ENCODE measurements at regions not wholly inside any gene's neighbourhood (a gene's known extent, or its start where the extent isn't known, plus 50 kb on each side); places are given as distances from the start of the nearest gene placed in this dataset.

- H3K36me3 ChIP-seq, result no peaks in the 10 kb centered on the region
- WGBS, 5 donors, result 71 to 85% (median 80%) methylated on average over 4 of the region's 4 CpGs
- intact Hi-C loops (cut with DNase I; ENCODE audit: low total_unique reads), result no loop called here
- TF ChIP-seq POLR2A (IDR thresholded peaks at IDR 0.05) (no peak), POLR2AphosphoS5 (IDR thresholded peaks at IDR 0.05) (no peak), CTCF (IDR thresholded peaks at IDR 0.05 in 8 of 11, conservative IDR thresholded peaks at IDR 0.05 in 3 of 11) (no peak)
- H3K9me3 ChIP-seq, result peaks cover 0 to 3% (median 0%) of the 10 kb centered on the region in 8 donors
- H3K27me3 ChIP-seq (replicated peaks in 1 of 7), result peaks cover 0 to 40% (median 0%) of the 10 kb centered on the region in 7 donors
- no peaks in the 10 kb centered on the region for H3K4me1 ChIP-seq
- H3K4me3 ChIP-seq, result no peak overlapping the region
- DNase-seq, result peak; percentile 41
- H3K27ac ChIP-seq, result no peak overlapping the region
Measured at GRCh38 chr1:30264672-30265025, 458.7 kb downstream of the MATN1 start.

GRCh38 chr1:30263888-30264671 is 459.3 kb downstream of the MATN1 start:
- Histone ChIP-seq H3K4me3 (no peak overlapping the region), H3K36me3 (no peaks in the 10 kb centered on the region), H3K27ac (no peak overlapping the region), H3K27me3 (replicated peaks in 1 of 7) (peaks cover 0 to 42% (median 0%) of the 10 kb centered on the region in 7 donors), H3K9me3 (peaks cover 0 to 3% (median 0%) of the 10 kb centered on the region in 8 donors), H3K4me1 (no peaks in the 10 kb centered on the region)
- 72 to 90% (median 81%) methylated on average over 8 to 9 of the region's 9 CpGs for WGBS, 5 donors
- DNase-seq, result peak; percentile 44
- TF ChIP-seq CTCF (IDR thresholded peaks at IDR 0.05 in 8 of 11, conservative IDR thresholded peaks at IDR 0.05 in 3 of 11) (no peak), POLR2A (IDR thresholded peaks at IDR 0.05) (no peak), POLR2AphosphoS5 (IDR thresholded peaks at IDR 0.05) (no peak)
- intact Hi-C loops (cut with DNase I; ENCODE audit: low total_unique reads), result no loop called here

- peaks cover 0 to 45% (median 0%) of the 10 kb centered on the region in 7 donors for H3K27me3 ChIP-seq (replicated peaks in 1 of 7)
- H3K36me3 ChIP-seq, result no peaks in the 10 kb centered on the region
- no peak overlapping the region for H3K27ac ChIP-seq
- intact Hi-C loops (cut with DNase I; ENCODE audit: low total_unique reads), result no loop called here
- H3K4me1 ChIP-seq, result no peaks in the 10 kb centered on the region
- 67 to 98% (median 92%) methylated on average over 1 to 4 of the region's 4 CpGs for WGBS, 5 donors
- H3K4me3 ChIP-seq, result no peak overlapping the region
- DNase-seq, result peak; percentile 49
- H3K9me3 ChIP-seq, result peaks cover 0 to 3% (median 0%) of the 10 kb centered on the region in 8 donors
- TF ChIP-seq POLR2AphosphoS5 (IDR thresholded peaks at IDR 0.05), result no peak
- TF ChIP-seq POLR2A (IDR thresholded peaks at IDR 0.05), result no peak
- no peak for TF ChIP-seq CTCF (IDR thresholded peaks at IDR 0.05 in 8 of 11, conservative IDR thresholded peaks at IDR 0.05 in 3 of 11)
Measured at GRCh38 chr1:30263405-30263804, 460.0 kb downstream of the MATN1 start.

GRCh38 chr1:30262158-30262557 is 461.2 kb downstream of the MATN1 start:
- peak; percentile 32 for DNase-seq
- no peaks in the 10 kb centered on the region for H3K36me3 ChIP-seq

More at GRCh38 chr1:30262158-30262557, 461.2 kb downstream of the MATN1 start:
- Histone ChIP-seq H3K9me3 (peaks cover 0 to 3% (median 0%) of the 10 kb centered on the region in 8 donors), H3K4me3 (no peak overlapping the region), H3K27me3 (replicated peaks in 1 of 7) (peaks cover 0 to 51% (median 0%) of the 10 kb centered on the region in 7 donors), H3K27ac (no peak overlapping the region), H3K4me1 (no peaks in the 10 kb centered on the region)
- TF ChIP-seq POLR2AphosphoS5 (IDR thresholded peaks at IDR 0.05), result no peak
- intact Hi-C loops (cut with DNase I; ENCODE audit: low total_unique reads), result no loop called here
- WGBS, 5 donors, result 63 to 77% (median 74%) methylated on average over 5 of the region's 5 CpGs

Data from spleen (tissue), 11 donors.